HCT116 (cell line): ENCODE measurements at regions not wholly inside any gene's neighbourhood (a gene's known extent, or its start where the extent isn't known, plus 50 kb on each side); places are given as distances from the start of the nearest gene placed in this dataset.
A peak's percentile ranks its signal among the peaks of the same experiment; 100 is the strongest.

Experiments
- ATAC-seq: fragments of 200-7000 bp; cut with Tn5 transposase; 2 replicates; pipeline ENCODE4 v1.9.1; 2020; ENCODE audit warnings: mild to moderate bottlenecking, moderate library complexity
- BruUV-seq: library from RNA; stranded (reverse); fragments of 400-500 nt; replicated peaks from 2 replicates; lab custom pipeline; 2021; lab: Mats Ljungman, UMichigan
- CTCF ChIA-PET: fragments of 300-600 bp; sonication (Branson Sonifier 250); formaldehyde crosslinking; loops from one replicate; lab custom pipeline; 2021; ENCODE audit warnings: antibody characterized with exemption; lab: Charles Lee
- POLR2A ChIA-PET: fragments of 300-600, 350-600 bp; sonication (Branson Sonifier 250); formaldehyde crosslinking; loops from one replicate; lab custom pipeline; 2021; ENCODE audit warnings: antibody characterized with exemption; lab: Charles Lee
- RAD21 ChIA-PET, 2 experiments: fragments of 300-600 bp; sonication (Branson Sonifier 250); formaldehyde crosslinking; loops; one replicate each; lab custom pipeline; 2023; ENCODE audit warnings: low total read pairs in 2 of 2; ENCODE audit not compliant: uncharacterized antibody in 2 of 2, unreplicated experiment in 2 of 2, low non-redundant PET in 1 of 2; lab: Charles Lee
- DNase-seq: peaks from one replicate; pipeline ENCODE4 v3.0.0-alpha.2; 2010; ENCODE audit warnings: low read depth, low spot score
- H2AFZ ChIP-seq: fragments of 200-600 bp; shearing (Covaris generic), sonication (generic); 2 replicates; pipeline ENCODE4 v1.6.1; 2017; ENCODE audit warnings: low read depth, mixed run types, mixed read lengths, antibody characterized with exemption, low read length; ENCODE audit not compliant: poor library complexity, severe bottlenecking
- H3K27ac ChIP-seq: 2 replicates; pipeline ENCODE4 v1.5.1; 2012; ENCODE audit warnings: low read depth, low read length
- H3K27me3 ChIP-seq: fragments of 200-600 bp; sonication (generic); 2 replicates; pipeline ENCODE4 v1.6.1; 2016; ENCODE audit warnings: mixed run types, low read length, mixed read lengths; ENCODE audit not compliant: insufficient read depth
- H3K36me3 ChIP-seq, 2 experiments: fragments of 200-500 bp in 1 of 2; fragments of 200-600 bp in 1 of 2; sonication (Bioruptor generic) in 1 of 2; sonication (generic) in 1 of 2; 2 replicates each; pipeline versions ENCODE4 v1.5.1 to v1.6.1; 2014 to 2016; ENCODE audit warnings: low read length in 2 of 2, inconsistent platforms in 1 of 2, mixed read lengths in 1 of 2, mixed run types in 1 of 2; ENCODE audit not compliant: insufficient read depth in 2 of 2, control insufficient read depth in 1 of 2
- H3K4me1 ChIP-seq, 2 experiments: fragments of 200-600 bp in 1 of 2; sonication (generic) in 1 of 2; 2 replicates each; pipeline versions ENCODE4 v1.5.1 to v1.6.1; 2012 to 2017; ENCODE audit warnings: low read length in 2 of 2, inconsistent platforms in 1 of 2, mild to moderate bottlenecking in 1 of 2, mixed read lengths in 1 of 2, mixed run types in 1 of 2, moderate library complexity in 1 of 2; ENCODE audit not compliant: insufficient read depth in 2 of 2, control insufficient read depth in 1 of 2
- H3K4me2 ChIP-seq: fragments of 200-600 bp; sonication (generic); 2 replicates; pipeline ENCODE4 v1.6.1; 2017; ENCODE audit warnings: mixed run types, low read length, mixed read lengths
- H3K4me3 ChIP-seq, 2 experiments: fragments of 200-600 bp in 1 of 2; sonication (generic) in 1 of 2; replicated peaks in 1 of 2; 2 replicates each; pipeline ENCODE4 v1.5.1; 2011 to 2016; ENCODE audit warnings: low read length in 2 of 2, control low read depth in 1 of 2, low read depth in 1 of 2, mild to moderate bottlenecking in 1 of 2, mixed read lengths in 1 of 2, mixed run types in 1 of 2
- H3K79me2 ChIP-seq: fragments of 200-600 bp; sonication (generic); 2 replicates; pipeline ENCODE4 v1.6.1; 2017; ENCODE audit warnings: mild to moderate bottlenecking, mixed run types, low read length, moderate library complexity, mixed read lengths; ENCODE audit not compliant: insufficient read depth
- H3K9ac ChIP-seq: fragments of 200-600 bp; sonication (generic); 2 replicates; pipeline ENCODE4 v1.6.1; 2016; ENCODE audit warnings: low read length, mixed read lengths
- H3K9me2 ChIP-seq: fragments of 200-600 bp; sonication (generic), shearing (Covaris generic); 2 replicates; pipeline ENCODE4 v1.6.1; 2017; ENCODE audit warnings: mixed run types, mild to moderate bottlenecking, moderate library complexity; ENCODE audit not compliant: insufficient read depth
- H3K9me3 ChIP-seq, 2 experiments: fragments of 200-500 bp in 1 of 2; fragments of 200-600 bp in 1 of 2; sonication (Bioruptor generic) in 1 of 2; sonication (generic) in 1 of 2; 2 replicates each; pipeline ENCODE4 v1.6.1; 2014 to 2017; ENCODE audit warnings: low read length in 2 of 2, mixed read lengths in 2 of 2, inconsistent platforms in 1 of 2, low read depth in 1 of 2, mild to moderate bottlenecking in 1 of 2, mixed run types in 1 of 2, moderate library complexity in 1 of 2; ENCODE audit not compliant: control insufficient read depth in 1 of 2, insufficient read depth in 1 of 2
- H4K20me1 ChIP-seq: fragments of 200-600 bp; sonication (generic), shearing (Covaris generic); 2 replicates; pipeline ENCODE4 v1.6.1; 2017; ENCODE audit warnings: mixed run types, mild to moderate bottlenecking, moderate library complexity; ENCODE audit not compliant: insufficient read depth
- CEBPB ChIP-seq: IDR thresholded peaks from 2 replicates; pipeline ENCODE4 v1.6.1; 2012; ENCODE audit warnings: low read depth
- ELF1 ChIP-seq: IDR thresholded peaks from 2 replicates; pipeline ENCODE4 v1.6.1; 2012; ENCODE audit warnings: low read depth, borderline replicate concordance
- EZH2 ChIP-seq: fragments of 200-600 bp; sonication (generic); IDR thresholded peaks from 2 replicates; pipeline ENCODE4 v1.6.1; 2017; ENCODE audit warnings: antibody characterized with exemption, mixed run types
- JUND ChIP-seq: IDR thresholded peaks from 2 replicates; pipeline ENCODE4 v1.6.1; 2012
- MAX ChIP-seq: IDR thresholded peaks from 2 replicates; pipeline ENCODE4 v1.6.1; 2012
- POLR2A ChIP-seq: IDR thresholded peaks from 2 replicates; pipeline ENCODE4 v1.7.0; 2011; ENCODE audit warnings: borderline replicate concordance; ENCODE audit not compliant: insufficient read depth, insufficient read length; ENCODE audit errors: extremely low read depth
- SIN3A ChIP-seq: IDR thresholded peaks from 2 replicates; pipeline ENCODE4 v1.6.1; 2012; ENCODE audit warnings: low read depth
- SP1 ChIP-seq: IDR thresholded peaks from 2 replicates; pipeline ENCODE4 v1.6.1; 2012; ENCODE audit warnings: low read depth
- SRF ChIP-seq: IDR thresholded peaks from 2 replicates; pipeline ENCODE4 v1.6.1; 2012; ENCODE audit warnings: low read depth
- intact Hi-C: fragments of 100-400 bp; cut with micrococcal nuclease; formaldehyde crosslinking; loops from 2 replicates; pipeline ENCODE4 v1.10.0; 2022

DNA sequence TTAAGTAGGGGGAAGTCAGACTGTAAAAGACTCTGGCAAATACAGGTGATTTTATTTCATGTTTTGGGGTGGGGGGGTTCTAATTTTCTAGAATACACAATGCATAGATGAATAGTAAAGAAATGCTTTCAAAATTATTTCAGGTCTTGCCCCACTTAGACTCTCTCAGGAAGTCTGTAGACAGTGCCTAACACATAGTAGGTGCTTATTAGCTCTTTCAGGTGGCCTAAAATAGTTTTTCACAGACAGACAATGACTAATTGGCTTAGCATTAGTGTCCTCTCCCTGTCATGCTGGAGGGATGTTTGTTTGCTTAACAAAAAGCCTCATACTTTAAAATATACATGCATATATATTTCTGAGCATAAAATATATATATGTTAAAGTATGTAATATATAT lies 366.0 kb downstream of the SOX9 start:
- Histone ChIP-seq H4K20me1 (peaks cover 12% of the 10 kb centered on the region; the same call in 1 of the 2 replicates), H3K27me3 (no peaks in the 10 kb centered on the region), H3K36me3 (no peaks in the 10 kb centered on the region), H3K79me2 (peaks cover 65% of the 10 kb centered on the region), H2AFZ (no peak overlapping the region), H3K4me2 (no peak overlapping the region), H3K27ac (no peak overlapping the region), H3K9ac (no peak overlapping the region), H3K9me3 (peaks cover 4 to 16% of the 10 kb centered on the region in 2 experiments; a peak in 1 of 4 replicates), H3K9me2 (no peaks in the 10 kb centered on the region), H3K4me3 (no peak overlapping the region), H3K4me1 (no peaks in the 10 kb centered on the region)
- ATAC-seq = no peak
- DNase-seq = no peak
- CTCF ChIA-PET = interaction anchor here (1.1 kb wide), 1 partner anchor 1402 kb away, joined by 3 read pairs; no protein-coding TSS in a partner anchor
- POLR2A ChIA-PET = no interaction called here
- no TSS peak for BruUV-seq
- TF ChIP-seq ELF1 = no peak
- no peak for TF ChIP-seq SP1
- no peak for TF ChIP-seq MAX
- 0 out of 2 replicates have a peak, but pooled peaks have one; percentile 0 for TF ChIP-seq JUND
- no peak for TF ChIP-seq POLR2A
- TF ChIP-seq SRF = no peak
- intact Hi-C loops = no loop called here
- RAD21 ChIA-PET = no interaction called here

GRCh38 chr17:72487731-72488494 lies 367.1 kb downstream of the SOX9 start:
- H3K79me2 ChIP-seq = peaks cover 69% of the 10 kb centered on the region
- H3K9me2 ChIP-seq = no peaks in the 10 kb centered on the region
- peaks cover 4 to 16% of the 10 kb centered on the region in 2 experiments; a peak in 1 of 4 replicates for H3K9me3 ChIP-seq
- H4K20me1 ChIP-seq = peaks cover 12% of the 10 kb centered on the region; the same call in 1 of the 2 replicates
- RAD21 ChIA-PET = no interaction called here
- BruUV-seq = no TSS peak
- no peaks in the 10 kb centered on the region for H3K27me3 ChIP-seq
- no peak overlapping the region for H3K4me3 ChIP-seq
- no peak overlapping the region for H3K9ac ChIP-seq
- POLR2A ChIA-PET = no interaction called here
- H3K36me3 ChIP-seq = no peaks in the 10 kb centered on the region
- no peak overlapping the region for H2AFZ ChIP-seq
- CTCF ChIA-PET = no interaction called here
- H3K4me1 ChIP-seq = peaks cover 0 to 2% of the 10 kb centered on the region in 2 experiments; a peak in 1 of 4 replicates
- no peak for DNase-seq
- TF ChIP-seq EZH2 (no peak), CEBPB (no peak), SIN3A (no peak)
- TF ChIP-seq, all 23 proteins: peak for 0
- no peak for ATAC-seq
- no peak overlapping the region for H3K4me2 ChIP-seq
- no peak overlapping the region for H3K27ac ChIP-seq
- intact Hi-C loops = no loop called here
